Small intestine (tissue), 7 donors: ENCODE measurements at regions not wholly inside any gene's neighbourhood (a gene's known extent, or its start where the extent isn't known, plus 50 kb on each side); places are given as distances from the start of the nearest gene placed in this dataset.
A peak's percentile ranks its signal among the peaks of the same experiment; 100 is the strongest.
"Not testable (repeated sequence)": the region's sequence is repeated elsewhere in the genome, so short reads cannot be mapped to it uniquely, and the experiment has no call there.

ENCODE experiments used
- DNase-seq, 2 donors: peaks; one replicate each; pipeline versions ENCODE4 v3.0.0 to v3.0.0-alpha.2; 2013
- FAIRE-seq: peaks from 2 replicates; lab custom pipeline; 2012; peaks lifted over from hg19 to GRCh38; lab: Jason Lieb, UNC
- H3K27ac ChIP-seq, 3 donors: one replicate each; pipeline ENCODE4 v1.5.1; 2013; ENCODE audit warnings: low read length in 2 of 3, mild to moderate bottlenecking in 2 of 3, control low read depth in 1 of 3, inconsistent platforms in 1 of 3, low read depth in 1 of 3, moderate library complexity in 1 of 3
- H3K27me3 ChIP-seq, 3 donors: one replicate each; pipeline ENCODE4 v1.6.1; 2013; ENCODE audit warnings: low read length in 3 of 3, inconsistent platforms in 1 of 3; ENCODE audit not compliant: control insufficient read depth in 3 of 3, insufficient read depth in 3 of 3
- H3K36me3 ChIP-seq, 3 donors: one replicate each; pipeline ENCODE4 v1.6.1; 2013; ENCODE audit warnings: low read length in 3 of 3, inconsistent platforms in 1 of 3, low read depth in 1 of 3, mild to moderate bottlenecking in 1 of 3, moderate library complexity in 1 of 3; ENCODE audit not compliant: control insufficient read depth in 3 of 3, insufficient read depth in 2 of 3
- H3K4me1 ChIP-seq, 3 donors: one replicate each; pipeline ENCODE4 v1.6.1; 2013; ENCODE audit warnings: low read length in 2 of 3, inconsistent platforms in 1 of 3, low read depth in 1 of 3, mild to moderate bottlenecking in 1 of 3, moderate library complexity in 1 of 3; ENCODE audit not compliant: control insufficient read depth in 3 of 3, insufficient read depth in 2 of 3
- H3K4me3 ChIP-seq, 3 donors: one replicate each; pipeline ENCODE4 v1.5.1; 2013; ENCODE audit warnings: low read length in 3 of 3, control low read depth in 1 of 3, inconsistent platforms in 1 of 3, low read depth in 1 of 3, mild to moderate bottlenecking in 1 of 3, moderate library complexity in 1 of 3
- H3K9me3 ChIP-seq, 2 donors: one replicate each; pipeline ENCODE4 v1.6.1; 2013; ENCODE audit warnings: low read depth in 1 of 2, low read length in 1 of 2; ENCODE audit not compliant: control insufficient read depth in 2 of 2, insufficient read depth in 1 of 2
- WGBS, 3 donors: extraction: QIAGEN DNeasy Blood & Tissue Kit; methylation state at CpG; one replicate each; pipeline ENCODE4 v1.1.7; 2013; 5-methylcytosine and 5-hydroxymethylcytosine counted together
- donor health status: healthy with polysubstance abuse.
- donor health status: control.
- donor health status: control.
- donor health status: Bipolar disorder and iron deficiency.
- donor health status: healthy.

DNA sequence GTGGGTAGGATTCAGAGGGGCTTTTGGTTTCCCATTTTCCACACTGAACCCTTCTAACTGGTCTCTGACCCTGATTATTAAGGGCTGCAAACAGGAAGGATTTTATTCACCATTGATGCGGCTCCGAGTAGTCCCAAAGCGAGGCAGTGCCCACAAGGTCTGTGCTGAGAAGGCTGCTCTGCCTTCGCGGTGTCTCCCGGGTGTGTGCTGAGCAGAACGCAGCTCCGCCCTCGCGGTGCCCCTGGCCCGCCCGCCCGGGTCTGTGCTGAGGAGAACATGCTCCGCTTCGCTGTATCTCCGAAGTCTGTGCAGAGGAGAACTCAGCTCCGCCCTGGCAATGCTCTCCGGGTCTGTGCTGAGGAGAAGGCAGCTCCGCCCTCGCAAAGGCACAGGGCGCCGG is 530.7 kb downstream of the FOXD4L4 start:
- not testable (repeated sequence) for H3K27ac ChIP-seq

DNA sequence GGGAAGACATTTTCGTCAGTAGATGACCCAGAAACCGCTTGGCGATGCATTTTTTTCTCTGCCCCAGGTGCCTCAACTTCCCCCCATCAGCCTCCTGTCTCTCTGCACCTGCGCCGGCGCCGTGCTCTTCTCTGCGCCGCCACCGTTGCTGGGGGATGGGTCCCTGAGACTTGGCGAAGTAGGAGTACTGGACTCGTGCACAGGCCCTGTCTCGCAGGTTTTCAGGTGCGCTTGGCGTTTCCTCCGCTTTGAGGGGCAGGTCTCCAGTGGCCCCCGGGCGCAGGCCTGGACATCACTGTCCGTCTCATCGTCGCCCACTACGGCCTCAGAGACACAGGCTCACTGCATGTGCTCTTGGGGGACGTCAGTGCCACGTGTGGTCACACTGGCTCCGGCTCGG is 532.1 kb downstream of the FOXD4L4 start:
- DNase-seq, FAIRE-seq, H3K4me3 ChIP-seq, H3K4me1 ChIP-seq, H3K27me3 ChIP-seq, H3K27ac ChIP-seq, H3K36me3 ChIP-seq: not testable (repeated sequence)
- WGBS, 3 donors = 41 to 55% (median 42%) methylated on average over 8 to 15 of the region's 26 CpGs
- peaks cover 0 to 17% of the 10 kb centered on the region in 2 donors for H3K9me3 ChIP-seq

More for the DNA sequence above, 530.7 kb downstream of the FOXD4L4 start:
- FAIRE-seq, H3K4me1 ChIP-seq, H3K27me3 ChIP-seq, H3K36me3 ChIP-seq, H3K4me3 ChIP-seq: not testable (repeated sequence)
- WGBS, 3 donors = 21 to 60% (median 38%) methylated on average over 6 to 13 of the region's 22 CpGs
- H3K9me3 ChIP-seq = peaks cover 0 to 20% of the 10 kb centered on the region in 2 donors
- peak in 1 of 2 donors; percentile 12 for DNase-seq

DNA sequence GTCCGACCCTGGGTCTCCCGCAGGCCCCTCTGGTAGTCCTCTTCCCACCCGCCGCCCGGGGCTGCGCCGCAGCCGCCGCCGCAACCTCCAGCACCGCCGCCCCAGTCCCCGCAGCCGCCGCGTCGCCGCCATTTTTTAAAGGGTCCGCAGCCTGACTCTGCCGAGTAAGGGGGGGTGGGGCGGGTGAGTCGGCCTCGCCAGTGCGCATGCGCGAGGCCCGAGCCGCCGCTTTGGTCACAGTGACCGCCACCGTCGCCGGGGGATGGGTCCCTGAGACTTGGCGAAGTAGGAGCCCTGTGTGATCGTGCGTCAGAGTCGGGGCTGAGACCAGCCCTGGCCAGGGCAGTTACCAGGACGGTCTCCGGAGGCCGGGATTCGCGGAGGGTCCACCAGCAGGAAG is 532.8 kb downstream of the FOXD4L4 start:
- Histone ChIP-seq H3K4me3 (peak overlapping the region in 1 of 3 donors; percentile 29), H3K27ac (peak overlapping the region in 1 of 3 donors; percentile 33), H3K9me3 (peaks cover 0 to 11% of the 10 kb centered on the region in 2 donors)
- 0 to 2% (median 1%) methylated on average over 26 to 36 of the region's 42 CpGs for WGBS, 3 donors
- not testable (repeated sequence) for H3K27me3 ChIP-seq, H3K36me3 ChIP-seq, H3K4me1 ChIP-seq, FAIRE-seq, DNase-seq

DNA sequence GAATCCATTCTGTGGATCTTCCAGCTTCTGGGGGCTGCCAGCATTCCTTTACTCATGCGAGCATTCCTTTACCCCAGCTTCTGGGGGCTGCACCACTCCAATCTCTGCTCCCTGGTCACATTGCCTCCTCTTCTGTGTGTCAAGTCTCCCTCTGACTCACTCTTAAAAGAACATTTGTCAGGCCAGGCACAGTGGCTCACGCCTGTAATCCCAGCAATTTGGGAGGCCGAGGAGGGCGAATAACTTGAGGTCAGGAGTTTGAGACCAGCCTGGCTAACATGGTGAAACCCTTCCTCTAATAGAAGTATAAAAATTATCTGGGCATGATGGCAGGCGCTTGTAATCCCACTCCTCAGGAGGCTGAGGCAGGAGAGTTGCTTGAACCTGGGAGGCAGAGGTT is 541.9 kb downstream of the FOXD4L4 start:
- not testable (repeated sequence) for H3K27ac ChIP-seq, H3K4me3 ChIP-seq, DNase-seq, H3K9me3 ChIP-seq, FAIRE-seq, H3K27me3 ChIP-seq, H3K36me3 ChIP-seq, H3K4me1 ChIP-seq
- WGBS, 3 donors = 80 to 98% (median 90%) methylated on average over 4 of the region's 5 CpGs
